ENCODE measurements at regions not wholly inside any gene's neighbourhood (a gene's known extent, or its start where the extent isn't known, plus 50 kb on each side); places are given as distances from the start of the nearest gene placed in this dataset.
"Not testable (repeated sequence)": the region's sequence is repeated elsewhere in the genome, so short reads cannot be mapped to it uniquely, and the experiment has no call there.

DNA sequence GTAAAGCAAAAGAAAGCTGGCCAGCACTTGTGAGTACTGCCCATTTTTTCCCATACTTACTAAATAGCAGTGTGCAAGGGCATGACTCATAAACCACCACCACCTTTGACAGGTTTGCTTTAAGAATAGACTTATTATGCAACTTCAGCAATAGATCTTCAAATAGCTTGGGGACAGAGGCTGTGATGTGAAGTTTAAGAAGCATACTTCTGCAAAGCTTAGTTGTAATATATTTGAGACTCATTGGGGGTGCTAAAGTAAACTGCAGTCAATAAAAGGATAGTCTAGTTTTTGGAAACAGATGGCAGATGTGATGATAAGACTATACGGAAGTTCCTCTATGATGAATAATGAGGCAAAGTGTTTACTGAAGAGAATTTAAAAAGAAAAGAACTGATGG is 210.0 kb downstream of the PLA2G4A start:
- no peaks in the 10 kb centered on the region for H3K27me3 ChIP-seq (ENCODE audit: control insufficient read depth, insufficient read depth, low read length)
- H3K36me3 ChIP-seq (ENCODE audit: control insufficient read depth in 2 of 3, insufficient read depth in 3 of 3, low read length in 3 of 3) = no peaks in the 10 kb centered on the region
- no peaks in the 10 kb centered on the region for H3K4me1 ChIP-seq (ENCODE audit: control insufficient read depth in 2 of 3, insufficient read depth in 2 of 3, low read depth in 1 of 3, low read length in 3 of 3)
- TF ChIP-seq, protein P1, sequence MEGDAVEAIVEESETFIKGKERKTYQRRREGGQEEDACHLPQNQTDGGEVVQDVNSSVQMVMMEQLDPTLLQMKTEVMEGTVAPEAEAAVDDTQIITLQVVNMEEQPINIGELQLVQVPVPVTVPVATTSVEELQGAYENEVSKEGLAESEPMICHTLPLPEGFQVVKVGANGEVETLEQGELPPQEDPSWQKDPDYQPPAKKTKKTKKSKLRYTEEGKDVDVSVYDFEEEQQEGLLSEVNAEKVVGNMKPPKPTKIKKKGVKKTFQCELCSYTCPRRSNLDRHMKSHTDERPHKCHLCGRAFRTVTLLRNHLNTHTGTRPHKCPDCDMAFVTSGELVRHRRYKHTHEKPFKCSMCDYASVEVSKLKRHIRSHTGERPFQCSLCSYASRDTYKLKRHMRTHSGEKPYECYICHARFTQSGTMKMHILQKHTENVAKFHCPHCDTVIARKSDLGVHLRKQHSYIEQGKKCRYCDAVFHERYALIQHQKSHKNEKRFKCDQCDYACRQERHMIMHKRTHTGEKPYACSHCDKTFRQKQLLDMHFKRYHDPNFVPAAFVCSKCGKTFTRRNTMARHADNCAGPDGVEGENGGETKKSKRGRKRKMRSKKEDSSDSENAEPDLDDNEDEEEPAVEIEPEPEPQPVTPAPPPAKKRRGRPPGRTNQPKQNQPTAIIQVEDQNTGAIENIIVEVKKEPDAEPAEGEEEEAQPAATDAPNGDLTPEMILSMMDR (IDR thresholded peaks at IDR 0.05; ENCODE audit: borderline replicate concordance, extremely low read depth, insufficient read depth) = no peak
- intact Hi-C loops (cut with DNase I) = no loop called here
- no peak overlapping the region for H3K27ac ChIP-seq (ENCODE audit: low read depth in 2 of 2, low read length in 2 of 2)
- no peak overlapping the region for H3K9ac ChIP-seq (ENCODE audit: low read length in 3 of 3)
- H3K4me3 ChIP-seq (ENCODE audit: low read length in 3 of 3) = no peak overlapping the region
- DNase-seq = no peak
- H3K9me3 ChIP-seq (ENCODE audit: control insufficient read depth in 2 of 3, insufficient read depth in 1 of 3, low read length in 3 of 3) = no peaks in the 10 kb centered on the region
- no peak for FAIRE-seq

- intact Hi-C loops (cut with DNase I) = no loop called here
Observed at GRCh38 chr1:187041104-187041503, 212.4 kb downstream of the PLA2G4A start.

GRCh38 chr1:187042538-187042937 is 213.8 kb downstream of the PLA2G4A start:
- Histone ChIP-seq H3K9ac (ENCODE audit: low read length in 3 of 3) (no peak overlapping the region), H3K4me3 (ENCODE audit: low read length in 3 of 3) (no peak overlapping the region), H3K27ac (ENCODE audit: low read depth in 2 of 2, low read length in 2 of 2) (no peak overlapping the region), H3K27me3 (ENCODE audit: control insufficient read depth, insufficient read depth, low read length) (no peaks in the 10 kb centered on the region), H3K9me3 (ENCODE audit: control insufficient read depth in 2 of 3, insufficient read depth in 1 of 3, low read length in 3 of 3) (no peaks in the 10 kb centered on the region), H3K36me3 (ENCODE audit: control insufficient read depth in 2 of 3, insufficient read depth in 3 of 3, low read length in 3 of 3) (no peaks in the 10 kb centered on the region), H3K4me1 (ENCODE audit: control insufficient read depth in 2 of 3, insufficient read depth in 2 of 3, low read depth in 1 of 3, low read length in 3 of 3) (no peaks in the 10 kb centered on the region)
- TF ChIP-seq, protein P1 (IDR thresholded peaks at IDR 0.05; ENCODE audit: borderline replicate concordance, extremely low read depth, insufficient read depth) = no peak
- intact Hi-C loops (cut with DNase I) = no loop called here
- DNase-seq (no peak), FAIRE-seq (no peak)

More at GRCh38 chr1:187041104-187041503, 212.4 kb downstream of the PLA2G4A start:
- TF ChIP-seq, protein P1 (IDR thresholded peaks at IDR 0.05; ENCODE audit: borderline replicate concordance, extremely low read depth, insufficient read depth) = no peak
- no peaks in the 10 kb centered on the region for H3K4me1 ChIP-seq (ENCODE audit: control insufficient read depth in 2 of 3, insufficient read depth in 2 of 3, low read depth in 1 of 3, low read length in 3 of 3)
- no peaks in the 10 kb centered on the region for H3K9me3 ChIP-seq (ENCODE audit: control insufficient read depth in 2 of 3, insufficient read depth in 1 of 3, low read length in 3 of 3)
- FAIRE-seq = no peak
- no peaks in the 10 kb centered on the region for H3K27me3 ChIP-seq (ENCODE audit: control insufficient read depth, insufficient read depth, low read length)
- H3K4me3 ChIP-seq (ENCODE audit: low read length in 3 of 3) = no peak overlapping the region
- H3K27ac ChIP-seq (ENCODE audit: low read depth in 2 of 2, low read length in 2 of 2) = no peak overlapping the region
- H3K36me3 ChIP-seq (ENCODE audit: control insufficient read depth in 2 of 3, insufficient read depth in 3 of 3, low read length in 3 of 3) = no peaks in the 10 kb centered on the region
- H3K9ac ChIP-seq (ENCODE audit: low read length in 3 of 3) = no peak overlapping the region
- no peak for DNase-seq

DNA sequence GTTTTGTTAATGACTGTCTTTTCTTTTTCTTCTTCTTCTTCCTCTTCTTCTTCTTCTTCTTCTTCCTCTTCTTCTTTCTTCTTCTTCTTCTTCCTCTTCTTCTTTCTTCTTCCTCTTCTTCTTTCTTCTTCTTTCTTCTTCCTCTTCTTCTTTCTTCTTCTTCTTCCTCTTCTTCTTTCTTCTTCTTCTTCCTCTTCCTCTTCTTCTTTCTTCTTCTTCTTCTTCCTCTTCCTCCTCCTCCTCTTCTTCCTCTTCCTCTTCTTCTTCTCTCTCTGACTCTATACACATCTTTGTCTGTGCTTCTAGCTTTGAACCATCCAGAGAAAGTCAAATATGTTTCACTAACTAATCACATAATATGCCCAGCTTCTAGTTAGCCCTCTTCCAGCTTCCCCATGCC is 214.7 kb downstream of the PLA2G4A start:
- H3K36me3 ChIP-seq (ENCODE audit: control insufficient read depth in 2 of 3, insufficient read depth in 3 of 3, low read length in 3 of 3); intact Hi-C loops (cut with DNase I); H3K9ac ChIP-seq (ENCODE audit: low read length in 3 of 3); H3K27ac ChIP-seq (ENCODE audit: low read depth in 2 of 2, low read length in 2 of 2); H3K4me3 ChIP-seq (ENCODE audit: low read length in 3 of 3); H3K27me3 ChIP-seq (ENCODE audit: control insufficient read depth, insufficient read depth, low read length); H3K4me1 ChIP-seq (ENCODE audit: control insufficient read depth in 2 of 3, insufficient read depth in 2 of 3, low read depth in 1 of 3, low read length in 3 of 3); FAIRE-seq; H3K9me3 ChIP-seq (ENCODE audit: control insufficient read depth in 2 of 3, insufficient read depth in 1 of 3, low read length in 3 of 3); DNase-seq: not testable (repeated sequence)
